Erythroblast (primary cell): ENCODE measurements at regions not wholly inside any gene's neighbourhood (a gene's known extent, or its start where the extent isn't known, plus 50 kb on each side); places are given as distances from the start of the nearest gene placed in this dataset.

Experiments used
- GATA1 ChIP-seq: IDR thresholded peaks from 2 replicates; pipeline ENCODE4 v1.6.1; 2011; ENCODE audit warnings: low read depth, mild to moderate bottlenecking, control low read depth, low read length, moderate library complexity
- POLR2A ChIP-seq: IDR thresholded peaks from 2 replicates; pipeline ENCODE4 v1.6.1; 2011; ENCODE audit warnings: mild to moderate bottlenecking, low read length

DNA sequence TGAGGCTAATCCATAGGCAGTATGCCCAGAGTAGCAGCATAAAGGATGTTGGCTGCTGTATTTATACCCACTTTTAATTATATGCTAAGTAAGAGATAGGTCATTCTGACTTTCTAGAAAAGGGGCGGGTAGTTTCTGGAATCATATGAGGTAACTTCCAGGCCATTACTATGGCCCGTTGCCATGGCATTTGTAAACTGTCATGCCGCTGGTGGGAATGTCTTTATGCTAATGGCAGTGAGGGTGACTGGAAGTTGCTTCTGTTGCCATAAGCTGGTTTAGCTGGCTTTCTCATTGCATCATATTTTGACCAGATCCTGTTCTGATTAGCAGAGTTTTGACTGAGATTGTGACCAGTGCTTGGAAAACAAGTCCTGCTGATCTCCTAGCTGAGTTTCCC is 929.6 kb upstream of the CDH8 start:
- no peak for TF ChIP-seq POLR2A
- TF ChIP-seq GATA1: no peak
